ENCODE measurements at regions not wholly inside any gene's neighbourhood (a gene's known extent, or its start where the extent isn't known, plus 50 kb on each side); places are given as distances from the start of the nearest gene placed in this dataset.

DNA sequence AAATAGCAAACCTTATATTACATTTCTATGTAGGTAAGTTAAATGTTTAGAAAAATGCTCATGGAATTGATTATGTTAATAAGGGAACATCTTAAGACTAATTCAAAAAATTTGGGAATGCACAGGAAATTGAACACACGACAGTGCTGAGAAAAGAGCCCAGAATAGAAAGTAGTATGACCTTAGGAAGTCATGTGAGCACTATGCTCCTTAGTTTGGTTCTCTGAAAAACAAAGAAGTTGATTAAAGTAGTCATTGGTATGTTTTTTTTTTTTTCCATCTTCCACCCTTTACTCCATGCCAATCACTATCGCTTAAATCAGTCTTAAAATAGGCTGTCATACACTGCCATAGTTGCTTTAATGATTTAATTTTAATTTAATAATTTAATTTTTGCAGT, 242.9 kb downstream of the ANKRD7 start:
- no peak for FAIRE-seq
- no peak overlapping the region for H3K4me3 ChIP-seq
- POLR2A ChIA-PET, result no interaction called here
- no peaks in the 10 kb centered on the region for H3K4me1 ChIP-seq
- TF ChIP-seq JUN (IDR thresholded peaks at IDR 0.05) (no peak), GATA3 (IDR thresholded peaks at IDR 0.05; ENCODE audit: borderline replicate concordance) (no peak), KDM1A (IDR thresholded peaks at IDR 0.05; ENCODE audit: low read depth) (no peak), KDM5A (IDR thresholded peaks at IDR 0.05) (no peak), EHF (CRISPR knock-in tag; IDR thresholded peaks at IDR 0.05) (no peak)
- TF ChIP-seq, protein P1, sequence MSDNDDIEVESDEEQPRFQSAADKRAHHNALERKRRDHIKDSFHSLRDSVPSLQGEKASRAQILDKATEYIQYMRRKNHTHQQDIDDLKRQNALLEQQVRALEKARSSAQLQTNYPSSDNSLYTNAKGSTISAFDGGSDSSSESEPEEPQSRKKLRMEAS (IDR thresholded peaks at IDR 0.05), result no peak
- TF ChIP-seq, protein P2, sequence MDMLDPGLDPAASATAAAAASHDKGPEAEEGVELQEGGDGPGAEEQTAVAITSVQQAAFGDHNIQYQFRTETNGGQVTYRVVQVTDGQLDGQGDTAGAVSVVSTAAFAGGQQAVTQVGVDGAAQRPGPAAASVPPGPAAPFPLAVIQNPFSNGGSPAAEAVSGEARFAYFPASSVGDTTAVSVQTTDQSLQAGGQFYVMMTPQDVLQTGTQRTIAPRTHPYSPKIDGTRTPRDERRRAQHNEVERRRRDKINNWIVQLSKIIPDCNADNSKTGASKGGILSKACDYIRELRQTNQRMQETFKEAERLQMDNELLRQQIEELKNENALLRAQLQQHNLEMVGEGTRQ (IDR thresholded peaks at IDR 0.05), result no peak
- no peak overlapping the region for H3K4me2 ChIP-seq
- CTCF ChIA-PET, result no interaction called here
- no peaks in the 10 kb centered on the region for H3K9me3 ChIP-seq
- no peak for DNase-seq (ENCODE audit: low read depth in 1 of 2, low spot score in 1 of 2)
- ATAC-seq, result no peak
- no peak overlapping the region for H3K27ac ChIP-seq
- WGBS (ENCODE audit: missing lambda C conversion rate), result 5% methylated on average over 2 of the region's 2 CpGs

DNA sequence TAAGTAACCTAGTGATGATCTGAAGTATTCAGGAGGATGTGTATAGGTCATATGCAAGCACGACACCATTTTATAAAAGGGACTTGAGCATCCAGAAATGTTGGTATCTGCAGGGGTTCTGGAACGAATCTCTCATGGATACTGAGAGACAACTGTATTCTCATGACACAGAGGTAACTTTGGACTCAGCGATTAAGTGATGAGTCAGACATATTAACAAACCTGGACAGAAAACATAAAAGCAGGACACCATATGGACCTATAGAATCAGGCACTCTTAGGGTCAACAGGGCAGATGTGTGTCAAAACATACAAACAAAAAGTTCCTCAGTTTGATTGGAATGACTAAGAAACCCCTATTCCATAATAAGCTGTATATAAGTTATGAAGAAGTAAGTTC, 248.1 kb downstream of the ANKRD7 start:
- H3K27ac ChIP-seq, result no peak overlapping the region
- DNase-seq (ENCODE audit: low read depth in 1 of 2, low spot score in 1 of 2) (no peak), FAIRE-seq (no peak), ATAC-seq (no peak)
- ChIA-PET CTCF (no interaction called here), POLR2A (no interaction called here)
- 20% methylated on average over 3 of the region's 3 CpGs for WGBS (ENCODE audit: missing lambda C conversion rate)
- no peak overlapping the region for H3K4me2 ChIP-seq
- H3K4me3 ChIP-seq, result no peak overlapping the region
- no peaks in the 10 kb centered on the region for H3K9me3 ChIP-seq
- no peaks in the 10 kb centered on the region for H3K4me1 ChIP-seq
- TF ChIP-seq MAFK (IDR thresholded peaks at IDR 0.05; ENCODE audit: partially characterized antibody) (peak; percentile 54), JUN (IDR thresholded peaks at IDR 0.05) (no peak)

DNA sequence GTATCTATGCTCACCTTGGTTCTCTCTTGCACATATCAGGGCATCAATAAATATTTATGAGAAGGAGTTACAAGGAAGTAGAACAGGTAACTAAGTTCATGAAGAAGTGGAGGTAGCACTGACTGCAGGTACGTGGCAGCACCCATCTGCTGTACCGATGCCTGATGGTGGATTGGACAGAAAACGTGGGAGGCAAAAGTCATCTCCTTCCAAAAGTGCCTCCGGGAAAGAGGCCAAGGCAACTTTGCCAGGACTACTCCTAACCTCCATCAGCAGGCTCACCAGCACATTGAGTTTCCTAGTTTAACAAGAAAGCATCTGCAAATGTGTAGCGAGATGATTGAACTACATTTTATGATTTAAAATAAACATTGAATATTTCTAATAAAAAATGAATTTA, 248.8 kb downstream of the ANKRD7 start:
- no peak for DNase-seq (ENCODE audit: low read depth in 1 of 2, low spot score in 1 of 2)
- Histone ChIP-seq H3K4me3 (no peak overlapping the region), H3K4me2 (no peak overlapping the region), H3K4me1 (no peaks in the 10 kb centered on the region), H3K9me3 (no peaks in the 10 kb centered on the region), H3K27ac (no peak overlapping the region)
- ChIA-PET POLR2A (no interaction called here), CTCF (no interaction called here)
- 3% methylated on average over 5 of the region's 5 CpGs for WGBS (ENCODE audit: missing lambda C conversion rate)
- no peak for ATAC-seq
- TF ChIP-seq, protein P3, sequence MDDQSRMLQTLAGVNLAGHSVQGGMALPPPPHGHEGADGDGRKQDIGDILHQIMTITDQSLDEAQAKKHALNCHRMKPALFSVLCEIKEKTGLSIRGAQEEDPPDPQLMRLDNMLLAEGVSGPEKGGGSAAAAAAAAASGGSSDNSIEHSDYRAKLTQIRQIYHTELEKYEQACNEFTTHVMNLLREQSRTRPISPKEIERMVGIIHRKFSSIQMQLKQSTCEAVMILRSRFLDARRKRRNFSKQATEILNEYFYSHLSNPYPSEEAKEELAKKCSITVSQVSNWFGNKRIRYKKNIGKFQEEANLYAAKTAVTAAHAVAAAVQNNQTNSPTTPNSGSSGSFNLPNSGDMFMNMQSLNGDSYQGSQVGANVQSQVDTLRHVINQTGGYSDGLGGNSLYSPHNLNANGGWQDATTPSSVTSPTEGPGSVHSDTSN (IDR thresholded peaks at IDR 0.05), result no peak
- TF ChIP-seq SREBF2 (IDR thresholded peaks at IDR 0.05) (no peak), HOXB5 (CRISPR knock-in tag; IDR thresholded peaks at IDR 0.05) (no peak), RNF2 (IDR thresholded peaks at IDR 0.05; ENCODE audit: borderline replicate concordance, low read depth) (no peak), NFE2L2 (conservative IDR thresholded peaks at IDR 0.05; ENCODE audit: low read length) (no peak), POLR2A (IDR thresholded peaks at IDR 0.05; ENCODE audit: low read length) (no peak), FOSB (CRISPR knock-in tag; IDR thresholded peaks at IDR 0.05) (no peak), CHD2 (IDR thresholded peaks at IDR 0.05; ENCODE audit: low read length, partially characterized antibody) (no peak), RARB (CRISPR knock-in tag; IDR thresholded peaks at IDR 0.05) (no peak), JUN (IDR thresholded peaks at IDR 0.05) (no peak), EHMT2 (IDR thresholded peaks at IDR 0.05; ENCODE audit: low read depth) (no peak), RCOR1 (IDR thresholded peaks at IDR 0.05; ENCODE audit: low read depth, low read length) (no peak), HOXB13 (CRISPR knock-in tag; IDR thresholded peaks at IDR 0.05; ENCODE audit: low read depth) (no peak)
- TF ChIP-seq, protein P1 (IDR thresholded peaks at IDR 0.05), result no peak
- TF ChIP-seq, protein P4, sequence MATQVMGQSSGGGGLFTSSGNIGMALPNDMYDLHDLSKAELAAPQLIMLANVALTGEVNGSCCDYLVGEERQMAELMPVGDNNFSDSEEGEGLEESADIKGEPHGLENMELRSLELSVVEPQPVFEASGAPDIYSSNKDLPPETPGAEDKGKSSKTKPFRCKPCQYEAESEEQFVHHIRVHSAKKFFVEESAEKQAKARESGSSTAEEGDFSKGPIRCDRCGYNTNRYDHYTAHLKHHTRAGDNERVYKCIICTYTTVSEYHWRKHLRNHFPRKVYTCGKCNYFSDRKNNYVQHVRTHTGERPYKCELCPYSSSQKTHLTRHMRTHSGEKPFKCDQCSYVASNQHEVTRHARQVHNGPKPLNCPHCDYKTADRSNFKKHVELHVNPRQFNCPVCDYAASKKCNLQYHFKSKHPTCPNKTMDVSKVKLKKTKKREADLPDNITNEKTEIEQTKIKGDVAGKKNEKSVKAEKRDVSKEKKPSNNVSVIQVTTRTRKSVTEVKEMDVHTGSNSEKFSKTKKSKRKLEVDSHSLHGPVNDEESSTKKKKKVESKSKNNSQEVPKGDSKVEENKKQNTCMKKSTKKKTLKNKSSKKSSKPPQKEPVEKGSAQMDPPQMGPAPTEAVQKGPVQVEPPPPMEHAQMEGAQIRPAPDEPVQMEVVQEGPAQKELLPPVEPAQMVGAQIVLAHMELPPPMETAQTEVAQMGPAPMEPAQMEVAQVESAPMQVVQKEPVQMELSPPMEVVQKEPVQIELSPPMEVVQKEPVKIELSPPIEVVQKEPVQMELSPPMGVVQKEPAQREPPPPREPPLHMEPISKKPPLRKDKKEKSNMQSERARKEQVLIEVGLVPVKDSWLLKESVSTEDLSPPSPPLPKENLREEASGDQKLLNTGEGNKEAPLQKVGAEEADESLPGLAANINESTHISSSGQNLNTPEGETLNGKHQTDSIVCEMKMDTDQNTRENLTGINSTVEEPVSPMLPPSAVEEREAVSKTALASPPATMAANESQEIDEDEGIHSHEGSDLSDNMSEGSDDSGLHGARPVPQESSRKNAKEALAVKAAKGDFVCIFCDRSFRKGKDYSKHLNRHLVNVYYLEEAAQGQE (IDR thresholded peaks at IDR 0.05), result no peak
- TF ChIP-seq, protein P5, sequence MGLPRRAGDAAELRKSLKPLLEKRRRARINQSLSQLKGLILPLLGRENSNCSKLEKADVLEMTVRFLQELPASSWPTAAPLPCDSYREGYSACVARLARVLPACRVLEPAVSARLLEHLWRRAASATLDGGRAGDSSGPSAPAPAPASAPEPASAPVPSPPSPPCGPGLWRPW (IDR thresholded peaks at IDR 0.05), result no peak
- no peak for FAIRE-seq
